GM12892 (cell line): ENCODE measurements at regions not wholly inside any gene's neighbourhood (a gene's known extent, or its start where the extent isn't known, plus 50 kb on each side); places are given as distances from the start of the nearest gene placed in this dataset.

Source experiments
- DNase-seq: peaks from one replicate; pipeline ENCODE4 v3.0.0; 2011; ENCODE audit not compliant: insufficient read length
- FAIRE-seq: peaks from 2 replicates; lab custom pipeline; 2011; peaks lifted over from hg19 to GRCh38; lab: Jason Lieb, UNC
- POLR2A ChIP-seq: IDR thresholded peaks from 2 replicates; pipeline ENCODE4 v1.6.1; 2011; ENCODE audit warnings: low read depth, low read length, control low read depth
- POLR2AphosphoS5 ChIP-seq: IDR thresholded peaks from 2 replicates; pipeline ENCODE4 v1.6.1; 2011; ENCODE audit warnings: low read depth, low read length, control low read depth
- TAF1 ChIP-seq: IDR thresholded peaks from 2 replicates; pipeline ENCODE4 v1.6.1; 2011; ENCODE audit warnings: low read depth, mild to moderate bottlenecking, control low read depth, low read length, borderline replicate concordance

GRCh38 chr2:236805800-236806531, 236.3 kb downstream of the ACKR3 start:
- DNase-seq (no peak), FAIRE-seq (no peak)
- TF ChIP-seq TAF1 (no peak), POLR2AphosphoS5 (no peak), POLR2A (no peak)

GRCh38 chr2:236809716-236810115, 240.1 kb downstream of the ACKR3 start:
- no peak for FAIRE-seq
- no peak for DNase-seq
- no peak for TF ChIP-seq TAF1
- TF ChIP-seq POLR2AphosphoS5: no peak
- no peak for TF ChIP-seq POLR2A

- FAIRE-seq: no peak
- no peak for TF ChIP-seq POLR2AphosphoS5
- TF ChIP-seq POLR2A: no peak
- no peak for TF ChIP-seq TAF1
- DNase-seq: no peak
Measured at GRCh38 chr2:236811062-236811656, 241.5 kb downstream of the ACKR3 start.

- TF ChIP-seq POLR2A (no peak), TAF1 (no peak), POLR2AphosphoS5 (no peak)
- no peak for DNase-seq
- no peak for FAIRE-seq
Measured at GRCh38 chr2:236813766-236814165, 244.1 kb downstream of the ACKR3 start.

- TF ChIP-seq POLR2A (no peak), POLR2AphosphoS5 (no peak)
- FAIRE-seq: no peak
- no peak for DNase-seq
Measured at GRCh38 chr2:236814593-236814992, 245.0 kb downstream of the ACKR3 start.

- DNase-seq: no peak
- no peak for FAIRE-seq
- TF ChIP-seq POLR2AphosphoS5 (no peak), TAF1 (no peak), POLR2A (no peak)
Measured at GRCh38 chr2:236815746-236816145, 246.1 kb downstream of the ACKR3 start.

- TF ChIP-seq TAF1 (no peak), POLR2A (no peak), POLR2AphosphoS5 (no peak)
- FAIRE-seq (no peak), DNase-seq (no peak)
Measured at GRCh38 chr2:236816197-236817170, 246.9 kb downstream of the ACKR3 start.

- no peak for DNase-seq
- no peak for FAIRE-seq
- no peak for TF ChIP-seq POLR2A
- TF ChIP-seq TAF1: no peak
- no peak for TF ChIP-seq POLR2AphosphoS5
Measured at GRCh38 chr2:236818281-236819045, 248.8 kb downstream of the ACKR3 start.

- TF ChIP-seq POLR2AphosphoS5 (no peak), TAF1 (no peak), POLR2A (no peak)
- no peak for DNase-seq
- no peak for FAIRE-seq
Measured at GRCh38 chr2:236819275-236820002, 249.8 kb downstream of the ACKR3 start.

- FAIRE-seq: no peak
- DNase-seq: no peak
- TF ChIP-seq POLR2A (no peak), POLR2AphosphoS5 (no peak), TAF1 (no peak)
Measured at GRCh38 chr2:236820763-236821344, 251.2 kb downstream of the ACKR3 start.
